Lower lobe of right lung (tissue), 2 donors: ENCODE measurements at regions not wholly inside any gene's neighbourhood (a gene's known extent, or its start where the extent isn't known, plus 50 kb on each side); places are given as distances from the start of the nearest gene placed in this dataset.

Experiments used
- ATAC-seq, 2 donors: fragments of 200-7000 bp; cut with Tn5 transposase; one replicate each; pipeline ENCODE4 v1.9.1; 2020 to 2022; ENCODE audit warnings: mild to moderate bottlenecking in 2 of 2, moderate library complexity in 2 of 2
- DNase-seq: peaks from one replicate; pipeline ENCODE4 v3.0.0-alpha.2; 2020
- H3K27ac ChIP-seq: fragments of 200-600 bp; one replicate; pipeline ENCODE4 v1.8.0; 2022
- H3K27me3 ChIP-seq: fragments of 200-600 bp; one replicate; pipeline ENCODE4 v1.8.0; 2022; ENCODE audit warnings: low read depth
- H3K36me3 ChIP-seq: fragments of 200-600 bp; one replicate; pipeline ENCODE4 v1.8.0; 2022; ENCODE audit warnings: mild to moderate bottlenecking
- H3K4me1 ChIP-seq: fragments of 200-600 bp; one replicate; pipeline ENCODE4 v1.8.0; 2022
- H3K4me3 ChIP-seq: fragments of 200-600 bp; one replicate; pipeline ENCODE4 v1.8.0; 2022; ENCODE audit warnings: mild to moderate bottlenecking
- H3K9me3 ChIP-seq: fragments of 200-600 bp; one replicate; pipeline ENCODE4 v1.8.0; 2022
- CTCF ChIP-seq: fragments of 200-600 bp; IDR thresholded peaks from one replicate; pipeline ENCODE4 v1.8.0; 2022; ENCODE audit warnings: antibody characterized with exemption, mild to moderate bottlenecking
- intact Hi-C: fragments of 100-400 bp; cut with DNase I; formaldehyde crosslinking; loops from one replicate; pipeline ENCODE4 v1.11.0; 2022
- donor health status: DM: no; HTN: yes; CAD: no; lungs with severe emphysema.

- no peaks in the 10 kb centered on the region for H3K4me1 ChIP-seq
- H3K27me3 ChIP-seq = no peaks in the 10 kb centered on the region
- H3K36me3 ChIP-seq = no peaks in the 10 kb centered on the region
- no peaks in the 10 kb centered on the region for H3K9me3 ChIP-seq
- intact Hi-C loops = no loop called here
- DNase-seq (no peak), ATAC-seq (no peak)
- TF ChIP-seq CTCF = no peak
- H3K4me3 ChIP-seq = no peak overlapping the region
- no peak overlapping the region for H3K27ac ChIP-seq
Observed at GRCh38 chr3:170792471-170792870, 77.5 kb downstream of the RPL22L1 start.

DNA sequence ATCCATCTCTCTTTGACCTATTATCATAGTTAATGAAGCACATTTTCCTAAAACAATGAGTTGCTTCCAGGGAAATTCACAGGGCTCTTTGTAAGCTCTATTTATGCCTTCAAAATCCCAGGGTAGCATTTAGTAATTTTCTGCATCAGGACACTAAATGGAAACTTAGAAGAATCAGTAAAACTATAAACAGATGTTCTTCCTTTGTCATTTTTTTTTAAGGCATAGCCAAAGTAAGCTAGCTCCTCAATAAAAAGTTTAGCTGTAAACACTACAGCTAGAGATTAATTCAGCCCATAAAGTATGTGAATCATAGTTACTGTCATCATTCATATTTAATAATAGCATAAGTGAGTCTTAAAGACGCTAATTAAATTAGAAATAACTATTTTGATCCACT, 79.3 kb downstream of the RPL22L1 start:
- H3K27me3 ChIP-seq = no peaks in the 10 kb centered on the region
- no peak overlapping the region for H3K4me3 ChIP-seq
- no peak overlapping the region for H3K27ac ChIP-seq
- intact Hi-C loops = no loop called here
- DNase-seq (no peak), ATAC-seq (no peak)
- no peaks in the 10 kb centered on the region for H3K9me3 ChIP-seq
- no peaks in the 10 kb centered on the region for H3K36me3 ChIP-seq
- no peaks in the 10 kb centered on the region for H3K4me1 ChIP-seq
- no peak for TF ChIP-seq CTCF

DNA sequence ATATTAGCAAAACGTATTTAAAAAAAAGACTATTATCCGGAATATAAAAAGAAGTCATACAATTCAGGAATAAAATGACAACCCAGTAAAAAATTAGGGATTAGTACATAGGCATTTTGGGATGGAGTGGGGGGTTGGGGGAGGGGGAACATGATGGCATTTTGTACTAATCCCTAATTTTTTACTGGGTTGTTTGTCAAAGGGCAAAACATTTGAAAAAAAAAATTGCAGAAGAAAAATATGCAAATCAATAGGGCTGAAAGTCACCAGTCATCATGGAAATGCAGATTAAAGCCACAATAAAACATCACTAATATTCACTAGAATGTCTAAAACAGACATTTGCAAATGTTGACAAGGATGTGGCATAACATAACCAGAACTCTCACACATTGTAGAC, 82.5 kb downstream of the RPL22L1 start:
- Histone ChIP-seq H3K36me3 (no peaks in the 10 kb centered on the region), H3K27me3 (no peaks in the 10 kb centered on the region), H3K27ac (no peak overlapping the region), H3K4me3 (no peak overlapping the region), H3K9me3 (no peaks in the 10 kb centered on the region), H3K4me1 (no peaks in the 10 kb centered on the region)
- no peak for DNase-seq
- no peak for ATAC-seq
- intact Hi-C loops = no loop called here
- TF ChIP-seq CTCF = no peak

GRCh38 chr3:170785454-170785853, 84.5 kb downstream of the RPL22L1 start:
- Histone ChIP-seq H3K36me3 (no peaks in the 10 kb centered on the region), H3K27me3 (no peaks in the 10 kb centered on the region), H3K4me3 (no peak overlapping the region), H3K27ac (no peak overlapping the region), H3K4me1 (no peaks in the 10 kb centered on the region), H3K9me3 (no peaks in the 10 kb centered on the region)
- intact Hi-C loops = no loop called here
- no peak for TF ChIP-seq CTCF
- ATAC-seq (no peak), DNase-seq (no peak)

DNA sequence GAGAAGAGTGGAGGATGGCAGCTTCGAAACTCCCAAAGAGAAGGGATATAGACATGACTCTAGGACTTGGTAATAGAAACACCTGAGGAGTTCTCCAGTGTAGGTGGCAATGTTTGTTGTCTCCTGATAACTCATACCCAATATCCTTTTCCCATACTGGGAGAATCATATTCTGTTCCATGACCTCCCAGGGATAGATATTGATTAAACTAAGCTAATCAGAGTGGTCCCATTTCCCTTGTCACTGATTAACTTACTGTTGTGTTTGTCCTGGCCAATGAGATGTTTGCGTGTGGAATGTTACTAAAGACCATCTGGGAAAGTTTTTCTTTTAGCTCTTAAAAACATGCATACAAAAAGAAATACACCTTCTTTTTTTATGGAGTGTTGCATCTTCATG, 85.6 kb downstream of the RPL22L1 start:
- no peak for TF ChIP-seq CTCF
- no peak for DNase-seq
- ATAC-seq = no peak
- Histone ChIP-seq H3K36me3 (no peaks in the 10 kb centered on the region), H3K27ac (no peak overlapping the region), H3K4me1 (no peaks in the 10 kb centered on the region), H3K4me3 (no peak overlapping the region), H3K9me3 (no peaks in the 10 kb centered on the region), H3K27me3 (no peaks in the 10 kb centered on the region)
- intact Hi-C loops = no loop called here

DNA sequence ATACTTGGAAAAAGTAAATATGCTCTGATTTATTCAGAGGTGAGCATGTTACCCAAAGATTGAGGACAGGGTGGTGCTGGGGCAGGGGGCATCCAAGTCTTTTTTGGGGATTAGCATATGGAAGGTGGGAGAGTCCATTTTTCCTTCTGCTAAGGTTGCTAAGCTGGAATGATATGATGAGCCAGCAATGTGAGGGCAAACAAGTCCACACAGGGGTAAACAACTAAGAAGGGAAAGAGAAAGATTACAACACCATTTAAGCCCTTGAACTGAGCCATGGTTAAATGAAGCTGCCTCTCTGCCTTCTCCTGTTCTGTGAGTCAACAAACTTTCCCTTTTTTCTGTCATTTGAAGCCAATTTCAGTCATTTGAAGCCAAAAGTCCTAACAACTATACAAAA, 89.0 kb downstream of the RPL22L1 start:
- no peak for TF ChIP-seq CTCF
- ATAC-seq (no peak), DNase-seq (no peak)
- no peaks in the 10 kb centered on the region for H3K4me1 ChIP-seq
- intact Hi-C loops = no loop called here
- no peaks in the 10 kb centered on the region for H3K36me3 ChIP-seq
- no peaks in the 10 kb centered on the region for H3K27me3 ChIP-seq
- H3K4me3 ChIP-seq = no peak overlapping the region
- no peaks in the 10 kb centered on the region for H3K9me3 ChIP-seq
- no peak overlapping the region for H3K27ac ChIP-seq
